GM23338 (cell line): ENCODE measurements at regions not wholly inside any gene's neighbourhood (a gene's known extent, or its start where the extent isn't known, plus 50 kb on each side); places are given as distances from the start of the nearest gene placed in this dataset.

Experiments
- ATAC-seq: fragments of 200-7000 bp; cut with Tn5 transposase; 3 replicates; pipeline ENCODE4 v1.9.1; 2020
- DNase-seq: peaks from one replicate; pipeline ENCODE4 v3.0.0-alpha.2; 2015; ENCODE audit warnings: low spot score
- H2AFZ ChIP-seq: fragments of 200-600 bp; sonication (generic); 2 replicates; pipeline ENCODE4 v1.8.0; 2016; ENCODE audit warnings: antibody characterized with exemption, mild to moderate bottlenecking, moderate library complexity
- H3F3A ChIP-seq: fragments of 200-600 bp; sonication (generic); replicated peaks from 2 replicates; pipeline ENCODE4 v1.8.0; 2017; ENCODE audit warnings: antibody characterized with exemption, mixed run types, low read depth
- H3K27ac ChIP-seq: fragments of 200-600 bp; sonication (generic); 2 replicates; pipeline ENCODE4 v1.6.1; 2016; ENCODE audit warnings: low read depth
- H3K27me3 ChIP-seq: fragments of 200-600 bp; sonication (generic); 2 replicates; pipeline ENCODE4 v1.8.0; 2016; ENCODE audit warnings: mild to moderate bottlenecking, mixed run types, moderate library complexity; ENCODE audit not compliant: insufficient read depth
- H3K36me3 ChIP-seq: fragments of 200-600 bp; sonication (generic); 2 replicates; pipeline ENCODE4 v1.8.0; 2016; ENCODE audit warnings: mild to moderate bottlenecking; ENCODE audit not compliant: insufficient read depth
- H3K4me1 ChIP-seq: fragments of 200-600 bp; sonication (generic); 2 replicates; pipeline ENCODE4 v1.8.0; 2016; ENCODE audit warnings: mild to moderate bottlenecking, moderate library complexity; ENCODE audit not compliant: insufficient read depth
- H3K4me2 ChIP-seq: fragments of 200-600 bp; sonication (generic); 2 replicates; pipeline ENCODE4 v1.7.1; 2017; ENCODE audit warnings: mixed run types
- H3K4me3 ChIP-seq: fragments of 200-600 bp; sonication (generic); 2 replicates; pipeline ENCODE4 v1.6.1; 2016; ENCODE audit warnings: mixed run types
- H3K79me2 ChIP-seq: fragments of 200-600 bp; sonication (generic); replicated peaks from 2 replicates; pipeline ENCODE4 v1.8.0; 2017; ENCODE audit warnings: mild to moderate bottlenecking; ENCODE audit not compliant: insufficient read depth
- H3K9me2 ChIP-seq: fragments of 200-600 bp; sonication (generic); 2 replicates; pipeline ENCODE4 v1.8.0; 2017; ENCODE audit not compliant: insufficient read depth
- H4K20me1 ChIP-seq: fragments of 200-600 bp; sonication (generic); replicated peaks from 2 replicates; pipeline ENCODE4 v1.8.0; 2017; ENCODE audit warnings: mild to moderate bottlenecking; ENCODE audit not compliant: insufficient read depth
- H3K27ac Mint-ChIP-seq: 2 replicates; pipeline ENCODE4 v1.8.0; 2020; ENCODE audit warnings: inconsistent platforms, mild to moderate bottlenecking, moderate library complexity, mixed read lengths
- H3K27me3 Mint-ChIP-seq: 3 replicates; pipeline ENCODE4 v1.8.0; 2022; ENCODE audit warnings: low read depth, mild to moderate bottlenecking, moderate library complexity, mixed read lengths, inconsistent platforms; ENCODE audit not compliant: insufficient read depth, poor library complexity
- H3K36me3 Mint-ChIP-seq: 3 replicates; pipeline ENCODE4 v1.8.0; 2021; ENCODE audit warnings: low read depth, mild to moderate bottlenecking, inconsistent platforms, moderate library complexity, mixed read lengths
- H3K4me1 Mint-ChIP-seq: 3 replicates; pipeline ENCODE4 v1.8.0; 2020; ENCODE audit warnings: mild to moderate bottlenecking, inconsistent platforms, mixed read lengths
- H3K4me3 Mint-ChIP-seq: 3 replicates; pipeline ENCODE4 v1.8.0; 2021; ENCODE audit warnings: moderate library complexity, mild to moderate bottlenecking, inconsistent platforms, mixed read lengths
- H3K9me3 Mint-ChIP-seq: 3 replicates; pipeline ENCODE4 v1.8.0; 2020; ENCODE audit warnings: moderate library complexity, mild to moderate bottlenecking, inconsistent platforms, mixed read lengths
- CREB1 ChIP-seq: fragments of 250-450 bp; sonication (Bioruptor Pico); IDR thresholded peaks from 2 replicates; pipeline ENCODE4 v1.5.0; 2020; ENCODE audit warnings: low read depth, mild to moderate bottlenecking, moderate library complexity
- CTCF ChIP-seq, 2 experiments: fragments of 200-600 bp in 1 of 2; sonication (generic) in 1 of 2; conservative IDR thresholded peaks; 2 replicates each; pipeline versions ENCODE4 v1.5.1 to v1.6.1; 2016 to 2017; ENCODE audit warnings: antibody characterized with exemption in 2 of 2, low read depth in 2 of 2, mild to moderate bottlenecking in 2 of 2, moderate library complexity in 1 of 2
- EZH2 ChIP-seq: fragments of 200-600 bp; sonication (generic); IDR thresholded peaks from one replicate; pipeline ENCODE4 v1.8.0; 2017; ENCODE audit warnings: antibody characterized with exemption, mild to moderate bottlenecking, low read depth; ENCODE audit not compliant: unreplicated experiment
- EZH2phosphoT487 ChIP-seq: fragments of 200-600 bp; sonication (generic); IDR thresholded peaks from one replicate; pipeline ENCODE4 v1.8.1; 2018; ENCODE audit warnings: antibody characterized with exemption; ENCODE audit not compliant: unreplicated experiment
- JUNB ChIP-seq: IDR thresholded peaks from one replicate; pipeline ENCODE4 v1.6.1; 2016; ENCODE audit warnings: antibody characterized with exemption; ENCODE audit not compliant: unreplicated experiment
- ZNF114 ChIP-seq: fragments of 250-450 bp; sonication (Bioruptor Pico); IDR thresholded peaks from 2 replicates; pipeline ENCODE4 v1.5.0; 2020; ENCODE audit warnings: mild to moderate bottlenecking, moderate library complexity
- ZNF331 ChIP-seq: fragments of 250-450 bp; sonication (Bioruptor Pico); IDR thresholded peaks from 2 replicates; pipeline ENCODE4 v1.5.0; 2020; ENCODE audit warnings: low read depth, mild to moderate bottlenecking, moderate library complexity
- ZNF462 ChIP-seq: fragments of 250-450 bp; sonication (Bioruptor Pico); IDR thresholded peaks from 2 replicates; pipeline ENCODE4 v1.5.0; 2020; ENCODE audit warnings: mild to moderate bottlenecking, moderate library complexity

GRCh38 chr2:2570871-2571270 lies 239.8 kb upstream of the MYT1L start (continued):
- TF ChIP-seq ZNF462 (CRISPR knock-in tag) (no peak), ZNF114 (CRISPR knock-in tag) (no peak), EZH2phosphoT487 (no peak), JUNB (no peak), ZNF331 (CRISPR knock-in tag) (no peak), CREB1 (no peak), CTCF (conservative IDR thresholded peaks at IDR 0.05; ENCODE audit: low read depth in 2 of 2) (no peak)

- no peak for ATAC-seq
- Histone ChIP-seq H3K27ac (no peak overlapping the region), H3K4me1 (no peaks in the 10 kb centered on the region), H3K36me3 (no peaks in the 10 kb centered on the region), H3K27me3 (no peaks in the 10 kb centered on the region), H3K9me2 (no peaks in the 10 kb centered on the region), H2AFZ (no peak overlapping the region), H3K79me2 (no peaks in the 10 kb centered on the region), H3K4me2 (no peak overlapping the region), H4K20me1 (no peaks in the 10 kb centered on the region), H3K4me3 (no peak overlapping the region), H3F3A (no peaks in the 10 kb centered on the region)
- DNase-seq, result no peak
- H3K9me3 Mint-ChIP-seq, result no peaks in the 10 kb centered on the region
- H3K36me3 Mint-ChIP-seq, result no peaks in the 10 kb centered on the region
- H3K27me3 Mint-ChIP-seq, result peaks cover 5% of the 10 kb centered on the region
- H3K27ac Mint-ChIP-seq, result no peak overlapping the region
- H3K4me3 Mint-ChIP-seq, result no peak overlapping the region
- H3K4me1 Mint-ChIP-seq, result no peaks in the 10 kb centered on the region
- no peak for TF ChIP-seq EZH2
- TF ChIP-seq EZH2phosphoT487, result no peak
- no peak for TF ChIP-seq ZNF331 (CRISPR knock-in tag)
- no peak for TF ChIP-seq CREB1
- no peak for TF ChIP-seq ZNF462 (CRISPR knock-in tag)
- no peak for TF ChIP-seq JUNB
These were observed 239.3 kb upstream of the MYT1L start for GRCh38 chr2:2570360-2570759.
